ENCODE measurements at regions not wholly inside any gene's neighbourhood (a gene's known extent, or its start where the extent isn't known, plus 50 kb on each side); places are given as distances from the start of the nearest gene placed in this dataset.

GRCh38 chr4:111031001-111031579 lies 408.2 kb upstream of the PITX2 start:
- POLR2A ChIA-PET = no interaction called here
- Histone ChIP-seq H4K20me1 (ENCODE audit: control insufficient read depth, insufficient read depth) (no peaks in the 10 kb centered on the region), H3K27ac (ENCODE audit: control insufficient read depth, insufficient read depth) (no peak overlapping the region), H3K27me3 (replicated peaks in 1 of 2; ENCODE audit: control insufficient read depth in 2 of 2, insufficient read depth in 2 of 2, low read length in 1 of 2) (no peaks in the 10 kb centered on the region), H3K4me3 (no peak overlapping the region), H3K4me2 (ENCODE audit: control insufficient read depth, insufficient read depth) (no peak overlapping the region), H2AFZ (ENCODE audit: control insufficient read depth, low read depth, low read length) (no peak overlapping the region), H3K9me3 (replicated peaks; ENCODE audit: control insufficient read depth, insufficient read depth, low read length) (no peaks in the 10 kb centered on the region), H3K79me2 (ENCODE audit: control insufficient read depth, insufficient read depth, low read length) (no peaks in the 10 kb centered on the region), H3K36me3 (ENCODE audit: control insufficient read depth in 2 of 2, insufficient read depth in 2 of 2, low read length in 1 of 2) (no peaks in the 10 kb centered on the region), H3K9ac (ENCODE audit: control insufficient read depth, insufficient read depth, low read length) (no peak overlapping the region), H3K4me1 (ENCODE audit: control insufficient read depth, insufficient read depth, low read length) (no peaks in the 10 kb centered on the region)
- DNase-seq (ENCODE audit: low read depth, low spot score) (no peak), ATAC-seq (no peak), FAIRE-seq (no peak)
- in situ Hi-C loops (cut with MboI) = no loop called here
- no TSS peak for BruUV-seq (replicated peaks)
- CTCF ChIA-PET = no interaction called here
- TF ChIP-seq DPF2 (IDR thresholded peaks at IDR 0.05) = no peak
- WGBS (ENCODE audit: insufficient coverage, insufficient replicate concordance, low lambda C conversion rate, missing lambda C conversion rate) = 0% methylated on average over 1 of the region's 1 CpG
- RAD21 ChIA-PET (ENCODE audit: unreplicated experiment) = no interaction called here
- intact Hi-C loops (cut with micrococcal nuclease; ENCODE audit: unreplicated experiment) = no loop called here
- SMC1A ChIA-PET (ENCODE audit: uncharacterized antibody, unreplicated experiment) = no interaction called here

GRCh38 chr4:111031596-111031995 lies 408.7 kb upstream of the PITX2 start:
- no peaks in the 10 kb centered on the region for H4K20me1 ChIP-seq (ENCODE audit: control insufficient read depth, insufficient read depth)
- no peak overlapping the region for H3K9ac ChIP-seq (ENCODE audit: control insufficient read depth, insufficient read depth, low read length)
- H3K36me3 ChIP-seq (ENCODE audit: control insufficient read depth in 2 of 2, insufficient read depth in 2 of 2, low read length in 1 of 2) = no peaks in the 10 kb centered on the region
- ChIA-PET SMC1A (ENCODE audit: uncharacterized antibody, unreplicated experiment) (no interaction called here), CTCF (no interaction called here), RAD21 (ENCODE audit: unreplicated experiment) (no interaction called here), POLR2A (no interaction called here)
- H3K4me1 ChIP-seq (ENCODE audit: control insufficient read depth, insufficient read depth, low read length) = no peaks in the 10 kb centered on the region
- no peak overlapping the region for H3K27ac ChIP-seq (ENCODE audit: control insufficient read depth, insufficient read depth)
- BruUV-seq (replicated peaks) = no TSS peak
- TF ChIP-seq RUNX3 (IDR thresholded peaks at IDR 0.05; ENCODE audit: low read length) (no peak), NKRF (conservative IDR thresholded peaks at IDR 0.05) (no peak), TBL1XR1 (IDR thresholded peaks at IDR 0.05; ENCODE audit: low read depth, low read length) (no peak), MEF2B (IDR thresholded peaks at IDR 0.05; ENCODE audit: partially characterized antibody, poor library complexity, severe bottlenecking) (no peak), RELB (IDR thresholded peaks at IDR 0.05; ENCODE audit: low read depth) (no peak), RAD51 (IDR thresholded peaks at IDR 0.05) (no peak)
- intact Hi-C loops (cut with micrococcal nuclease; ENCODE audit: unreplicated experiment) (no loop called here), in situ Hi-C loops (cut with MboI) (no loop called here)
- H2AFZ ChIP-seq (ENCODE audit: control insufficient read depth, low read depth, low read length) = no peak overlapping the region
- H3K4me3 ChIP-seq = no peak overlapping the region
- ATAC-seq = no peak
- no peaks in the 10 kb centered on the region for H3K9me3 ChIP-seq (replicated peaks; ENCODE audit: control insufficient read depth, insufficient read depth, low read length)
- DNase-seq (ENCODE audit: low read depth, low spot score) = no peak
- no peaks in the 10 kb centered on the region for H3K27me3 ChIP-seq (replicated peaks in 1 of 2; ENCODE audit: control insufficient read depth in 2 of 2, insufficient read depth in 2 of 2, low read length in 1 of 2)
- no peak overlapping the region for H3K4me2 ChIP-seq (ENCODE audit: control insufficient read depth, insufficient read depth)
- no peaks in the 10 kb centered on the region for H3K79me2 ChIP-seq (ENCODE audit: control insufficient read depth, insufficient read depth, low read length)
- WGBS (ENCODE audit: insufficient coverage, insufficient replicate concordance, low lambda C conversion rate, missing lambda C conversion rate) = 11% methylated on average over 3 of the region's 3 CpGs
- FAIRE-seq = no peak
